RWPE2 (cell line): ENCODE measurements at regions not wholly inside any gene's neighbourhood (a gene's known extent, or its start where the extent isn't known, plus 50 kb on each side); places are given as distances from the start of the nearest gene placed in this dataset.

Source experiments
- ATAC-seq: fragments of 200-7000 bp; cut with Tn5 transposase; 3 replicates; pipeline ENCODE4 v1.9.1; 2021; ENCODE audit warnings: low read depth
- DNase-seq: peaks from one replicate; pipeline ENCODE4 v3.0.0-alpha.2; 2020; ENCODE audit warnings: low spot score
- H3K27ac ChIP-seq: fragments of 450-650 bp; 2 replicates; pipeline ENCODE4 v1.5.1; 2017; ENCODE audit warnings: mild to moderate bottlenecking; ENCODE audit not compliant: poor library complexity, severe bottlenecking
- H3K27me3 ChIP-seq: fragments of 250-450 bp; sonication (Bioruptor Pico); 2 replicates; pipeline ENCODE4 v1.5.1; 2021; ENCODE audit warnings: mild to moderate bottlenecking, moderate library complexity; ENCODE audit not compliant: insufficient read depth, poor library complexity, severe bottlenecking
- H3K36me3 ChIP-seq: fragments of 250-450 bp; sonication (Bioruptor Pico); 2 replicates; pipeline ENCODE4 v1.5.1; 2020; ENCODE audit warnings: low read depth, mild to moderate bottlenecking, moderate library complexity
- H3K4me1 ChIP-seq: fragments of 250-450 bp; sonication (Bioruptor Pico); 2 replicates; pipeline ENCODE4 v1.5.1; 2021; ENCODE audit warnings: mild to moderate bottlenecking, moderate library complexity; ENCODE audit not compliant: insufficient read depth, poor library complexity, severe bottlenecking
- H3K4me3 ChIP-seq: fragments of 250-450 bp; sonication (Bioruptor Pico); 2 replicates; pipeline ENCODE4 v1.5.1; 2021; ENCODE audit warnings: mild to moderate bottlenecking, moderate library complexity; ENCODE audit not compliant: severe bottlenecking
- H3K9me3 ChIP-seq: fragments of 250-450 bp; sonication (Bioruptor Pico); 2 replicates; pipeline ENCODE4 v1.5.1; 2021; ENCODE audit warnings: mild to moderate bottlenecking, moderate library complexity; ENCODE audit not compliant: severe bottlenecking
- TF ChIP-seq, protein P1 (sequence below): fragments of 450-650 bp; IDR thresholded peaks from one replicate; pipeline ENCODE4 v1.5.1; 2017; ENCODE audit warnings: mild to moderate bottlenecking, moderate library complexity; ENCODE audit not compliant: poor library complexity, severe bottlenecking

GRCh38 chr2:34345030-34345429, 745.9 kb upstream of the FAM98A start:
- H3K27ac ChIP-seq, result no peak overlapping the region
- no peak overlapping the region for H3K4me3 ChIP-seq
- TF ChIP-seq, protein P1, sequence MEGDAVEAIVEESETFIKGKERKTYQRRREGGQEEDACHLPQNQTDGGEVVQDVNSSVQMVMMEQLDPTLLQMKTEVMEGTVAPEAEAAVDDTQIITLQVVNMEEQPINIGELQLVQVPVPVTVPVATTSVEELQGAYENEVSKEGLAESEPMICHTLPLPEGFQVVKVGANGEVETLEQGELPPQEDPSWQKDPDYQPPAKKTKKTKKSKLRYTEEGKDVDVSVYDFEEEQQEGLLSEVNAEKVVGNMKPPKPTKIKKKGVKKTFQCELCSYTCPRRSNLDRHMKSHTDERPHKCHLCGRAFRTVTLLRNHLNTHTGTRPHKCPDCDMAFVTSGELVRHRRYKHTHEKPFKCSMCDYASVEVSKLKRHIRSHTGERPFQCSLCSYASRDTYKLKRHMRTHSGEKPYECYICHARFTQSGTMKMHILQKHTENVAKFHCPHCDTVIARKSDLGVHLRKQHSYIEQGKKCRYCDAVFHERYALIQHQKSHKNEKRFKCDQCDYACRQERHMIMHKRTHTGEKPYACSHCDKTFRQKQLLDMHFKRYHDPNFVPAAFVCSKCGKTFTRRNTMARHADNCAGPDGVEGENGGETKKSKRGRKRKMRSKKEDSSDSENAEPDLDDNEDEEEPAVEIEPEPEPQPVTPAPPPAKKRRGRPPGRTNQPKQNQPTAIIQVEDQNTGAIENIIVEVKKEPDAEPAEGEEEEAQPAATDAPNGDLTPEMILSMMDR, result no peak
- no peaks in the 10 kb centered on the region for H3K36me3 ChIP-seq
- H3K4me1 ChIP-seq, result no peaks in the 10 kb centered on the region
- no peaks in the 10 kb centered on the region for H3K27me3 ChIP-seq
- DNase-seq (no peak), ATAC-seq (no peak)
- H3K9me3 ChIP-seq, result no peaks in the 10 kb centered on the region

DNA sequence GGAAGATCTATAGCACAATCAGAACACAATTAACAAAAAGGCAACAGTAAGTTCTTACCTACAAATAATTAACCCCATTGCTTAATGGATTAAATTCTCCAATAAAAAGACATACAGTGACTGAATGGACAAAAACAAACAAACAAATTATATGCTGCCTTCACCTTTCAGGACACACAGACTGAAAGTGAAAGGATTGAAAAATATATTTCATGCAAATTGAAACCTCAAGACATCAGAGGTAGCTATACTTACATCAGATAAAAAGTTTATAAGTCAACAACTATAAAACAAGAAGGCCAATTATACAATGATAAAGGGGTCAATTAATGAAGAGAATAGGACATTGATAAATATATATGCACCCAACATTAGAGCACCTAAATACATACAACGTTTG, 741.2 kb upstream of the FAM98A start:
- Histone ChIP-seq H3K4me1 (no peaks in the 10 kb centered on the region), H3K4me3 (no peak overlapping the region), H3K27me3 (no peaks in the 10 kb centered on the region), H3K27ac (no peak overlapping the region), H3K9me3 (no peaks in the 10 kb centered on the region), H3K36me3 (no peaks in the 10 kb centered on the region)
- DNase-seq, result no peak
- TF ChIP-seq, protein P1, result no peak
- no peak for ATAC-seq

- no peak for DNase-seq
- Histone ChIP-seq H3K4me1 (no peaks in the 10 kb centered on the region), H3K36me3 (no peaks in the 10 kb centered on the region), H3K4me3 (no peak overlapping the region), H3K9me3 (no peaks in the 10 kb centered on the region), H3K27me3 (no peaks in the 10 kb centered on the region), H3K27ac (no peak overlapping the region)
- TF ChIP-seq, protein P1, result no peak
- ATAC-seq, result no peak
These were observed 738.6 kb upstream of the FAM98A start for GRCh38 chr2:34337735-34338134.

- H3K4me1 ChIP-seq, result no peaks in the 10 kb centered on the region
- TF ChIP-seq, protein P1, result no peak
- H3K36me3 ChIP-seq, result no peaks in the 10 kb centered on the region
- no peaks in the 10 kb centered on the region for H3K9me3 ChIP-seq
- no peak overlapping the region for H3K4me3 ChIP-seq
- ATAC-seq (no peak), DNase-seq (no peak)
- no peak overlapping the region for H3K27ac ChIP-seq
- no peaks in the 10 kb centered on the region for H3K27me3 ChIP-seq
These were observed 733.7 kb upstream of the FAM98A start for GRCh38 chr2:34332813-34333212.

- no peak overlapping the region for H3K4me3 ChIP-seq
- TF ChIP-seq, protein P1, result no peak
- no peaks in the 10 kb centered on the region for H3K9me3 ChIP-seq
- H3K27me3 ChIP-seq, result no peaks in the 10 kb centered on the region
- H3K4me1 ChIP-seq, result peaks cover 6% of the 10 kb centered on the region
- no peak overlapping the region for H3K27ac ChIP-seq
- H3K36me3 ChIP-seq, result no peaks in the 10 kb centered on the region
- ATAC-seq (no peak), DNase-seq (no peak)
These were observed 721.0 kb upstream of the FAM98A start for GRCh38 chr2:34320056-34320455.
